Kidney (tissue), 13 donors: ENCODE measurements at regions not wholly inside any gene's neighbourhood (a gene's known extent, or its start where the extent isn't known, plus 50 kb on each side); places are given as distances from the start of the nearest gene placed in this dataset.

ENCODE experiments used
- DNase-seq, 5 donors: peaks; one replicate each; pipeline ENCODE4 v3.0.0-alpha.2; 2013 to 2020
- FAIRE-seq: peaks from 2 replicates; lab custom pipeline; 2012; peaks lifted over from hg19 to GRCh38; lab: Jason Lieb, UNC
- H3K27ac ChIP-seq, 2 donors: one replicate each; pipeline ENCODE4 v1.7.0; 2013; ENCODE audit warnings: low read depth in 2 of 2, low read length in 2 of 2, inconsistent platforms in 1 of 2
- H3K27me3 ChIP-seq: one replicate; pipeline ENCODE4 v1.7.1; 2013; ENCODE audit warnings: low read length, inconsistent platforms; ENCODE audit not compliant: control insufficient read depth, insufficient read depth
- H3K36me3 ChIP-seq, 3 donors: one replicate each; pipeline versions ENCODE4 v1.7.0 to v1.7.1; 2013; ENCODE audit warnings: low read length in 3 of 3, control low read depth in 1 of 3, inconsistent platforms in 1 of 3; ENCODE audit not compliant: insufficient read depth in 3 of 3, control insufficient read depth in 2 of 3
- H3K4me1 ChIP-seq, 3 donors: one replicate each; pipeline versions ENCODE4 v1.7.0 to v1.7.1; 2013; ENCODE audit warnings: low read length in 3 of 3, inconsistent platforms in 1 of 3, low read depth in 1 of 3; ENCODE audit not compliant: control insufficient read depth in 2 of 3, insufficient read depth in 2 of 3
- H3K4me3 ChIP-seq, 3 donors: one replicate each; pipeline versions ENCODE4 v1.7.0 to v1.8.1; 2013; ENCODE audit warnings: low read length in 3 of 3, control low read depth in 1 of 3, inconsistent platforms in 1 of 3
- H3K9ac ChIP-seq, 3 donors: one replicate each; pipeline versions ENCODE4 v1.7.0 to v1.7.1; 2013; ENCODE audit warnings: low read length in 3 of 3, control low read depth in 1 of 3, inconsistent platforms in 1 of 3
- H3K9me3 ChIP-seq, 3 donors: one replicate each; pipeline versions ENCODE4 v1.7.0 to v1.7.1; 2013; ENCODE audit warnings: low read length in 3 of 3, control low read depth in 1 of 3, inconsistent platforms in 1 of 3; ENCODE audit not compliant: control insufficient read depth in 2 of 3, insufficient read depth in 1 of 3
- intact Hi-C: fragments of 100-400 bp; cut with DNase I; formaldehyde crosslinking; loops from one replicate; pipeline ENCODE4 v1.11.1; 2022
- TF ChIP-seq, protein P1 (sequence below): IDR thresholded peaks from 3 replicates; pipeline ENCODE4 v1.5.1; 2012; ENCODE audit warnings: mild to moderate bottlenecking, moderate library complexity, borderline replicate concordance; ENCODE audit not compliant: insufficient read depth; ENCODE audit errors: extremely low read depth
- donor health status: control.
- donor health status: control.
- donor health status: control.
- donor health status: control.
- donor health status: control.
- donor health status: DM: yes; HTN: yes; CAD: no.
- donor health status: Normal renal cell carcinoma (clear cell type).

DNA sequence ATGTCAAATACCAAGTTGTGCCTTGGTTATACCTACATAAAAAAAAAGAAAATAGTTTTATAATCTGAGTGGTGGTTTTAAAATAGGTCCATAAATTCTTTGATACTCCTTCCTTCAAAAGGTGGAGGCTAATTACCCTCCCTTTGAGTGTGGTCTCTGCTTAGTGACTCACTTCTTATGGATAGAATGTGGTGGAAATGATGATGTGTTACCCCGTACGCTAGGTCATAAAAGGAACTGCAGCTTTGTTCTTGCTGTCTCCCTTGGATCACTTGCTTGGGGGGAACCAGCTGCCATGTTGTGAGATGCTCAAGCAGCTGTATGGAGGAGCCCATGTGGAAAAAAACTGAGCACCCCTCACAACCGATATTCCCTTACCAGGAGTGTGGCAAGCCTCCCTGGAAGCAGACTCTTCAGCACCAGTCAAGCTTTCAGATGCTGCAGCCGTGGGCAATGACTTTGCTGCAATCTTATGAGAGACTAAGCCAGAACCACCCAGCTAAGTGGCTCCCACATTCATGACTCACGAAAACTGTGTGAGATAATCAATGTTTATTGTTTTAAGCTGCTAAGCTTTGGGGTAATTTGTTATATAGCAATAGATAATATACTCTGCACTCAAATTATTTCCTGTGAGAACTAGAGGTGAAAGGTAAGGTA lies 195.0 kb upstream of the GATB start:
- Histone ChIP-seq H3K4me3 (no peak overlapping the region), H3K27me3 (no peaks in the 10 kb centered on the region), H3K9ac (no peak overlapping the region), H3K4me1 (no peaks in the 10 kb centered on the region), H3K27ac (no peak overlapping the region), H3K9me3 (no peaks in the 10 kb centered on the region), H3K36me3 (no peaks in the 10 kb centered on the region)
- intact Hi-C loops = no loop called here
- FAIRE-seq (no peak), DNase-seq (no peak)
- TF ChIP-seq, protein P1, sequence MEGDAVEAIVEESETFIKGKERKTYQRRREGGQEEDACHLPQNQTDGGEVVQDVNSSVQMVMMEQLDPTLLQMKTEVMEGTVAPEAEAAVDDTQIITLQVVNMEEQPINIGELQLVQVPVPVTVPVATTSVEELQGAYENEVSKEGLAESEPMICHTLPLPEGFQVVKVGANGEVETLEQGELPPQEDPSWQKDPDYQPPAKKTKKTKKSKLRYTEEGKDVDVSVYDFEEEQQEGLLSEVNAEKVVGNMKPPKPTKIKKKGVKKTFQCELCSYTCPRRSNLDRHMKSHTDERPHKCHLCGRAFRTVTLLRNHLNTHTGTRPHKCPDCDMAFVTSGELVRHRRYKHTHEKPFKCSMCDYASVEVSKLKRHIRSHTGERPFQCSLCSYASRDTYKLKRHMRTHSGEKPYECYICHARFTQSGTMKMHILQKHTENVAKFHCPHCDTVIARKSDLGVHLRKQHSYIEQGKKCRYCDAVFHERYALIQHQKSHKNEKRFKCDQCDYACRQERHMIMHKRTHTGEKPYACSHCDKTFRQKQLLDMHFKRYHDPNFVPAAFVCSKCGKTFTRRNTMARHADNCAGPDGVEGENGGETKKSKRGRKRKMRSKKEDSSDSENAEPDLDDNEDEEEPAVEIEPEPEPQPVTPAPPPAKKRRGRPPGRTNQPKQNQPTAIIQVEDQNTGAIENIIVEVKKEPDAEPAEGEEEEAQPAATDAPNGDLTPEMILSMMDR = no peak

- FAIRE-seq (no peak), DNase-seq (no peak)
- TF ChIP-seq, protein P1 = no peak
- no peaks in the 10 kb centered on the region for H3K4me1 ChIP-seq
- H3K9me3 ChIP-seq = no peaks in the 10 kb centered on the region
- no peak overlapping the region for H3K27ac ChIP-seq
- no peaks in the 10 kb centered on the region for H3K27me3 ChIP-seq
- no peak overlapping the region for H3K9ac ChIP-seq
- H3K4me3 ChIP-seq = no peak overlapping the region
- no peaks in the 10 kb centered on the region for H3K36me3 ChIP-seq
- intact Hi-C loops = no loop called here
These were observed 193.1 kb upstream of the GATB start for GRCh38 chr4:151953795-151954372.

DNA sequence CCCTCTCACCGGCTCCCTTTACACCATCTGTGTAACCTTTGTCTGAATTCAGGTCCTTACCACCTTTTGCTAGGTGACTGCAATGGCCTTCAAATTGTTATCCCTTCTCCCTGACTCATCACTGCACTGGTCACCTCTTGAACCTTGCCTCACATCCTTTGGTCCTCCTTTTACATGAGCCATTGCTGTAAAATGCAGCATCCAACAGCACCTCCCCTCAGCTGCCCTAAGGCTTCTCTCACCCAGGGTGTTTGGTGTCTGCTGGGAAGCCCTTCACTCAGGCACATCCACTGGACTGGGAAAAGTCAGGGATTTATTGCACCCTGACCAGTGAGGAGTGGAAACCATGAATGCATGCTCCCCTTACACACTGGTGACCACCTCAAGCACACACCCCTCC lies 192.5 kb upstream of the GATB start:
- TF ChIP-seq, protein P1 = no peak
- no peak overlapping the region for H3K9ac ChIP-seq
- H3K4me1 ChIP-seq = no peaks in the 10 kb centered on the region
- no peaks in the 10 kb centered on the region for H3K27me3 ChIP-seq
- no peaks in the 10 kb centered on the region for H3K36me3 ChIP-seq
- no peaks in the 10 kb centered on the region for H3K9me3 ChIP-seq
- intact Hi-C loops = no loop called here
- no peak overlapping the region for H3K27ac ChIP-seq
- H3K4me3 ChIP-seq = no peak overlapping the region
- DNase-seq (no peak), FAIRE-seq (no peak)
